ENCODE measurements at regions not wholly inside any gene's neighbourhood (a gene's known extent, or its start where the extent isn't known, plus 50 kb on each side); places are given as distances from the start of the nearest gene placed in this dataset.

- no peak overlapping the region for H3K4me2 ChIP-seq (ENCODE audit: low read length)
- no peaks in the 10 kb centered on the region for H3K79me2 ChIP-seq (ENCODE audit: control insufficient read depth, low read length)
- peaks cover 6% of the 10 kb centered on the region; the same call in 1 of the 2 replicates for H3K27me3 ChIP-seq (ENCODE audit: control insufficient read depth, low read length)
- no peaks in the 10 kb centered on the region for H3K9me3 ChIP-seq (ENCODE audit: control insufficient read depth, insufficient read depth, low read length)
- H3K4me3 ChIP-seq (ENCODE audit: low read length), result no peak overlapping the region
- TF ChIP-seq CTCF (IDR thresholded peaks at IDR 0.05; ENCODE audit: low read depth, low read length, poor library complexity, severe bottlenecking), result no peak
- no peak for TF ChIP-seq EZH2phosphoT487 (IDR thresholded peaks at IDR 0.05; ENCODE audit: borderline replicate concordance, low read length)
- H3K4me1 ChIP-seq (ENCODE audit: control insufficient read depth, low read length), result no peaks in the 10 kb centered on the region
- H3K36me3 ChIP-seq (ENCODE audit: control insufficient read depth, low read length), result no peaks in the 10 kb centered on the region
- H3F3A ChIP-seq (ENCODE audit: control insufficient read depth, insufficient read depth), result no peaks in the 10 kb centered on the region
- no peak overlapping the region for H3K27ac ChIP-seq (ENCODE audit: low read depth, low read length)
- H3K9me2 ChIP-seq (replicated peaks; ENCODE audit: control insufficient read depth, low read length), result no peaks in the 10 kb centered on the region
- no peaks in the 10 kb centered on the region; the same call in 1 of the 2 replicates for H4K20me1 ChIP-seq (ENCODE audit: control insufficient read depth, insufficient read depth, low read depth, low read length)
Observed at GRCh38 chr12:111027431-111027830, 107.1 kb upstream of the MYL2 start.

DNA sequence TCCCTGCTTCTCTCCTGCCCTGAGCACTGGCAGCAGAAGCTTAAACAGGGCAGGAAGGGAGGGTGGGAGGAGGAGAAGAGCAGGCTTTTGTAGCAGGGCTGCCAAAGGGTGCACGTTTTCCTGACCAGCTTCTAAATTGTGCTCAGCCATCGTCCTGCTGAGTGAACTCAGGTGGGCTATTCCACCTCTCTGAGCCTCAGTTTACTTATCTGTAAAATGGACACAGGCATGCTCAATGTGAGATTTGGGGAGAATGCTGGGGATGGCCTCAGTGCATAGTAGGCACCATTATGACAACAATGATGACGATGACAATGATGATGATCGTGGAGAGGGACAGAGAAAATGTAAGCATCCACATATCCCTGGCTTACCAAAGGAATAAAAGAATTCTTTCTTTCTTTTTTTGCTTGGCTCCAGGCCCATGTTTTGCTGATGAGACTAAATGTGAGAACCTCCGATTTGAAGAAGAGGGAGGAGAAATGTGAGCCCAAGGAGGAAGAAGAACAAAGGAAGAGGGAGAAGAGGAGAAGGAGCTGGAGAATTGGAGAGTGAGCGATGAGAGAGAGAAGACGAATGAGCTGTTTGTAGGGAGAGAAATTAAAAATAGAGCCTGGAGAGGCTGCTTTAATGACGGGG, 105.5 kb upstream of the MYL2 start:
- H4K20me1 ChIP-seq (ENCODE audit: control insufficient read depth, insufficient read depth, low read depth, low read length), result no peaks in the 10 kb centered on the region; the same call in 1 of the 2 replicates
- H3K9me3 ChIP-seq (ENCODE audit: control insufficient read depth, insufficient read depth, low read length), result no peaks in the 10 kb centered on the region
- H3K4me2 ChIP-seq (ENCODE audit: low read length), result no peak overlapping the region
- TF ChIP-seq EZH2phosphoT487 (IDR thresholded peaks at IDR 0.05; ENCODE audit: borderline replicate concordance, low read length), result no peak
- TF ChIP-seq CTCF (IDR thresholded peaks at IDR 0.05; ENCODE audit: low read depth, low read length, poor library complexity, severe bottlenecking), result no peak
- no peaks in the 10 kb centered on the region for H3K4me1 ChIP-seq (ENCODE audit: control insufficient read depth, low read length)
- no peak overlapping the region for H3K4me3 ChIP-seq (ENCODE audit: low read length)
- H3K9me2 ChIP-seq (replicated peaks; ENCODE audit: control insufficient read depth, low read length), result no peaks in the 10 kb centered on the region
- no peak overlapping the region for H3K27ac ChIP-seq (ENCODE audit: low read depth, low read length)
- H3F3A ChIP-seq (ENCODE audit: control insufficient read depth, insufficient read depth), result no peaks in the 10 kb centered on the region
- H3K36me3 ChIP-seq (ENCODE audit: control insufficient read depth, low read length), result no peaks in the 10 kb centered on the region
- H3K79me2 ChIP-seq (ENCODE audit: control insufficient read depth, low read length), result no peaks in the 10 kb centered on the region
- 0 out of 2 replicates have a peak, but pooled peaks cover 4% of the 10 kb centered on the region for H3K27me3 ChIP-seq (ENCODE audit: control insufficient read depth, low read length)

DNA sequence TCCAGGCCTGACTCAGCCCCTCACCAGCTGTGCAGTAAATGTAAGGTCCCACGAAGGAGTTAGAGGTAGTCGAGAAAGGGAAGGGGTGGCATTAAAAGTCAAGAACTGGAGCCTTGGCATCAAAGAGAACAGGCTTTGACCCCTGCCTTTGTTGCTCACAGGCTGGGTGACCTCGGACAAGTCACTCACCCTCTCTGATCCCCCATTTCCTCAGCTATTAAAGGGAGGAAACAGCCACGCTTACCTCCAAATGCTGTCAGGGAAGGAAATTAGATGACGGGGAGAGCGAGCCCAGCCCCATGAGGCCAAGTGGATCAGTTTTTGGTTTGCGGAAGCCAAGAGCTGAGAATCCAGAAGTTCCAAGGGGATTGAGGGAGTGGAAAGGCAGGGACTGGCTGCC, 104.9 kb upstream of the MYL2 start:
- no peaks in the 10 kb centered on the region; the same call in 1 of the 2 replicates for H4K20me1 ChIP-seq (ENCODE audit: control insufficient read depth, insufficient read depth, low read depth, low read length)
- H3K9me2 ChIP-seq (replicated peaks; ENCODE audit: control insufficient read depth, low read length), result no peaks in the 10 kb centered on the region
- H3K36me3 ChIP-seq (ENCODE audit: control insufficient read depth, low read length), result no peaks in the 10 kb centered on the region
- H3K4me1 ChIP-seq (ENCODE audit: control insufficient read depth, low read length), result no peaks in the 10 kb centered on the region
- no peaks in the 10 kb centered on the region for H3K27me3 ChIP-seq (ENCODE audit: control insufficient read depth, low read length)
- no peaks in the 10 kb centered on the region for H3K9me3 ChIP-seq (ENCODE audit: control insufficient read depth, insufficient read depth, low read length)
- TF ChIP-seq EZH2phosphoT487 (IDR thresholded peaks at IDR 0.05; ENCODE audit: borderline replicate concordance, low read length), result no peak
- TF ChIP-seq CTCF (IDR thresholded peaks at IDR 0.05; ENCODE audit: low read depth, low read length, poor library complexity, severe bottlenecking), result no peak
- H3F3A ChIP-seq (ENCODE audit: control insufficient read depth, insufficient read depth), result no peaks in the 10 kb centered on the region
- no peak overlapping the region for H3K4me3 ChIP-seq (ENCODE audit: low read length)
- no peaks in the 10 kb centered on the region for H3K79me2 ChIP-seq (ENCODE audit: control insufficient read depth, low read length)
- no peak overlapping the region for H3K4me2 ChIP-seq (ENCODE audit: low read length)
- no peak overlapping the region for H3K27ac ChIP-seq (ENCODE audit: low read depth, low read length)
